CD14-positive monocyte (primary cell): ENCODE measurements at regions not wholly inside any gene's neighbourhood (a gene's known extent, or its start where the extent isn't known, plus 50 kb on each side); places are given as distances from the start of the nearest gene placed in this dataset.

ENCODE experiments used
- DNase-seq, 3 donors: peaks; one replicate each; pipeline ENCODE4 v3.0.0-alpha.2; 2011 to 2022
- H2AFZ ChIP-seq: 2 replicates; pipeline ENCODE4 v1.6.0; 2012; ENCODE audit warnings: mild to moderate bottlenecking, low read depth, low read length, inconsistent platforms; ENCODE audit not compliant: insufficient read depth, poor library complexity, severe bottlenecking
- H3K27ac ChIP-seq, 2 donors: 1 replicate in 1 of 2; 2 replicates in 1 of 2; pipeline ENCODE4 v1.5.1; 2012 to 2013; ENCODE audit warnings: low read length in 2 of 2, control low read depth in 1 of 2, inconsistent platforms in 1 of 2, low read depth in 1 of 2, mild to moderate bottlenecking in 1 of 2
- H3K27me3 ChIP-seq, 2 donors: one replicate each; pipeline versions ENCODE4 v1.6.0 to v1.6.1; 2011 to 2013; ENCODE audit warnings: low read length in 2 of 2; ENCODE audit not compliant: control insufficient read depth in 2 of 2, insufficient read depth in 2 of 2
- H3K36me3 ChIP-seq, 2 donors: replicated peaks in 1 of 2; 1 replicate in 1 of 2; 2 replicates in 1 of 2; pipeline versions ENCODE4 v1.5.1 to v1.6.1; 2012 to 2013; ENCODE audit warnings: low read length in 2 of 2, control low read depth in 1 of 2, inconsistent platforms in 1 of 2, mild to moderate bottlenecking in 1 of 2; ENCODE audit not compliant: insufficient read depth in 2 of 2, control insufficient read depth in 1 of 2
- H3K4me1 ChIP-seq, 2 donors: 1 replicate in 1 of 2; 2 replicates in 1 of 2; pipeline versions ENCODE4 v1.5.1 to v1.6.1; 2012 to 2013; ENCODE audit warnings: low read length in 2 of 2, control low read depth in 1 of 2, inconsistent platforms in 1 of 2, mild to moderate bottlenecking in 1 of 2, moderate library complexity in 1 of 2; ENCODE audit not compliant: insufficient read depth in 2 of 2, control insufficient read depth in 1 of 2
- H3K4me2 ChIP-seq: replicated peaks from 2 replicates; pipeline ENCODE3; 2012; ENCODE audit warnings: low read length, moderate library complexity, mild to moderate bottlenecking; ENCODE audit not compliant: poor library complexity, severe bottlenecking; ENCODE audit errors: extremely low read depth
- H3K4me3 ChIP-seq, 3 experiments: fragments of 200-600 bp in 1 of 3; sonication (generic) in 1 of 3; replicated peaks in 1 of 3; 1 replicate in 2 of 3; 2 replicates in 1 of 3; pipeline ENCODE4 v1.5.1; 2011 to 2013; ENCODE audit warnings: low read length in 3 of 3, mild to moderate bottlenecking in 3 of 3, control low read depth in 2 of 3, low read depth in 2 of 3, inconsistent platforms in 1 of 3, moderate library complexity in 1 of 3
- H3K79me2 ChIP-seq: 2 replicates; pipeline ENCODE4 v1.6.0; 2012; ENCODE audit warnings: mild to moderate bottlenecking, control low read depth, inconsistent platforms, low read length, moderate library complexity; ENCODE audit not compliant: insufficient read depth
- H3K9ac ChIP-seq: 2 replicates; pipeline ENCODE4 v1.6.0; 2017; ENCODE audit warnings: low read length, mild to moderate bottlenecking; ENCODE audit not compliant: insufficient read depth, poor library complexity, severe bottlenecking
- H3K9me3 ChIP-seq, 2 donors: replicated peaks in 1 of 2; 1 replicate in 1 of 2; 2 replicates in 1 of 2; pipeline versions ENCODE4 v1.5.1 to v1.6.1; 2012 to 2013; ENCODE audit warnings: low read length in 2 of 2, control low read depth in 1 of 2; ENCODE audit not compliant: control insufficient read depth in 1 of 2, insufficient read depth in 1 of 2
- H4K20me1 ChIP-seq: 2 replicates; pipeline ENCODE4 v1.6.0; 2012; ENCODE audit warnings: mild to moderate bottlenecking, low read length, control low read depth, moderate library complexity; ENCODE audit not compliant: insufficient read depth
- H3K27ac Mint-ChIP-seq, 7 donors: one replicate each; pipeline ENCODE4 v1.8.0; 2020; ENCODE audit warnings: mild to moderate bottlenecking in 7 of 7, mixed read lengths in 7 of 7, moderate library complexity in 6 of 7, inconsistent platforms in 2 of 7
- H3K27me3 Mint-ChIP-seq, 3 donors: one replicate each; pipeline ENCODE4 v1.8.0; 2021 to 2022; ENCODE audit warnings: low read depth in 3 of 3, mild to moderate bottlenecking in 3 of 3, mixed read lengths in 3 of 3, moderate library complexity in 3 of 3, inconsistent platforms in 1 of 3
- H3K36me3 Mint-ChIP-seq, 2 donors: one replicate each; pipeline ENCODE4 v1.8.0; 2020; ENCODE audit warnings: mixed read lengths in 2 of 2, inconsistent platforms in 1 of 2, mild to moderate bottlenecking in 1 of 2
- H3K4me1 Mint-ChIP-seq: one replicate; pipeline ENCODE4 v1.8.0; 2020; ENCODE audit warnings: mild to moderate bottlenecking, mixed read lengths
- H3K4me3 Mint-ChIP-seq, 2 donors: one replicate each; pipeline ENCODE4 v1.8.0; 2020; ENCODE audit warnings: mild to moderate bottlenecking in 2 of 2, mixed read lengths in 2 of 2, moderate library complexity in 1 of 2
- H3K9me3 Mint-ChIP-seq, 7 donors: one replicate each; pipeline ENCODE4 v1.8.0; 2020 to 2022; ENCODE audit warnings: mixed read lengths in 7 of 7, mild to moderate bottlenecking in 6 of 7, moderate library complexity in 6 of 7, inconsistent platforms in 2 of 7
- CTCF ChIP-seq: fragments of 200-600 bp; IDR thresholded peaks from one replicate; pipeline ENCODE4 v1.8.0; 2022; ENCODE audit warnings: antibody characterized with exemption, mild to moderate bottlenecking
- WGBS: methylation state at CpG from one replicate; pipeline ENCODE4 v1.1.5; 2013; ENCODE audit warnings: missing lambda C conversion rate; ENCODE audit not compliant: insufficient coverage; 5-methylcytosine and 5-hydroxymethylcytosine counted together
- intact Hi-C, 2 donors: fragments of 100-400 bp; cut with micrococcal nuclease; formaldehyde crosslinking; loops; one replicate each; pipeline versions ENCODE4 v1.15.0 to v1.15.1; 2023

- H3K9me3 ChIP-seq: peaks cover 0 to 5% of the 10 kb centered on the region in 2 donors
- peaks cover 4 to 21% (median 10%) of the 10 kb centered on the region in 7 donors for H3K9me3 Mint-ChIP-seq
- H3K4me3 Mint-ChIP-seq: no peak overlapping the region
- intact Hi-C loops: no loop called here
- no peak overlapping the region for H3K4me2 ChIP-seq
- TF ChIP-seq CTCF: no peak
- H3K27ac ChIP-seq: no peak overlapping the region
- no peak overlapping the region for H3K4me3 ChIP-seq
- 40% methylated on average over 1 of the region's 4 CpGs for WGBS
- DNase-seq: peak; percentile 52 to 60 (median 58)
- H3K27ac Mint-ChIP-seq: peak overlapping the region in 4 of 7 donors; percentile 20 to 75 (median 70)
- H3K27me3 ChIP-seq: no peaks in the 10 kb centered on the region
- H3K36me3 Mint-ChIP-seq: peaks cover 3 to 7% of the 10 kb centered on the region in 2 donors
- no peaks in the 10 kb centered on the region for H3K36me3 ChIP-seq
- H3K4me1 Mint-ChIP-seq: peaks cover 16% of the 10 kb centered on the region
- no peaks in the 10 kb centered on the region for H3K79me2 ChIP-seq
- no peaks in the 10 kb centered on the region for H4K20me1 ChIP-seq
- H2AFZ ChIP-seq: peak overlapping the region; percentile 9
- no peak overlapping the region for H3K9ac ChIP-seq
- peaks cover 9 to 16% of the 10 kb centered on the region in 2 donors for H3K4me1 ChIP-seq
- H3K27me3 Mint-ChIP-seq: no peaks in the 10 kb centered on the region
Measured at GRCh38 chr15:70424937-70425411, 327.3 kb upstream of the TLE3 start.

- Histone ChIP-seq H3K27me3 (no peaks in the 10 kb centered on the region), H3K36me3 (no peaks in the 10 kb centered on the region), H3K4me1 (peaks cover 9 to 13% of the 10 kb centered on the region in 2 donors), H3K79me2 (no peaks in the 10 kb centered on the region), H3K4me2 (no peak overlapping the region), H3K9ac (no peak overlapping the region), H2AFZ (no peak overlapping the region), H3K9me3 (no peaks in the 10 kb centered on the region), H3K27ac (no peak overlapping the region), H3K4me3 (no peak overlapping the region), H4K20me1 (no peaks in the 10 kb centered on the region)
- TF ChIP-seq CTCF: no peak
- no peak for DNase-seq
- intact Hi-C loops: no loop called here
- Mint-ChIP-seq H3K9me3 (peaks cover 2 to 12% (median 4%) of the 10 kb centered on the region in 7 donors), H3K27me3 (peaks cover 0 to 1% (median 0%) of the 10 kb centered on the region in 3 donors), H3K4me1 (peaks cover 15% of the 10 kb centered on the region), H3K4me3 (no peak overlapping the region), H3K27ac (no peak overlapping the region), H3K36me3 (peaks cover 0 to 3% of the 10 kb centered on the region in 2 donors)
- WGBS: no CpG with 5 or more reads among the region's 2 CpGs
Measured at GRCh38 chr15:70423267-70423666, 325.6 kb upstream of the TLE3 start.
